ENCODE measurements at regions not wholly inside any gene's neighbourhood (a gene's known extent, or its start where the extent isn't known, plus 50 kb on each side); places are given as distances from the start of the nearest gene placed in this dataset.

DNA sequence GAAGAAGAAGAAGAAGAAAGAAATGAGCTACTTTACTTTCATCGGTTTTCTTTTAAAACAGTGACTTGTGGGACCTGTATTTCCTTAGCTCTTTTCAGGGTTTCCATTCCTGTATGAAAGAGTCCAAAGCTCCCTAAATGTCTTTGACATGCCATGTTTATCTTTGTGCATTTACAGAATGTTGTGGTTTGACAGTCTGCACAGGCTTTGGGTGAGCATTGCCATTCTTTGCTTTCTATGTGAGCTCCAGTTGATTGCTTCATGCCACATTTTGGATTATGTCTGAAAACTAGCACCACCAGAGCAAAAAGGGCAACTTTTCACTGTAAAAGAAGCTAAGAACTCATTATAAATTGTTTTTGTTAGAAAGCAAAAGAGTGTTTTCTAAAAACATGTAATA lies 733.4 kb downstream of the TLE4 start:
- Histone ChIP-seq H3K36me3 (no peaks in the 10 kb centered on the region), H3K27me3 (ENCODE audit: insufficient read depth, low read depth, severe bottlenecking) (no peaks in the 10 kb centered on the region), H3K4me3 (ENCODE audit: low read depth, low read length) (no peak overlapping the region), H3K9me3 (ENCODE audit: severe bottlenecking) (no peaks in the 10 kb centered on the region), H3K27ac (no peak overlapping the region)
- no peak for TF ChIP-seq CTCF (IDR thresholded peaks at IDR 0.05; ENCODE audit: low read depth, low read length)
- no peak for DNase-seq

DNA sequence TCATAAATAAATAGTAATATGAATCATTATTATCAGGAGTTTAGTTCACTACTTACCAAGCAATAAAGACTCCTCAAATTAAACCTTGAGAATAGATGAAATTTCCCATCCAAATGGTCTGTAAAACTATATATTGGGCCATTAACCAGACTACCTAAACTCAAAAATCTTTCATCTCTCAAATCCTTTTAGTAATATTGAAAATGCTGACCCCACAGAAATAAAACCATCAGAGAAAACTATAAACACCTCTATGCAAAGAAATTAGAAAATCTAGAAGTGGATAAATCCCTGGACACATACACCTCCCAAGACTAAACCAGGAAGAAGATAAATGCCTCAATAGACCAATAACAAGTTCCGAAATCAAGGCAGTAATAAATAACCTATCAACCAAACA lies 723.2 kb downstream of the TLE4 start:
- Histone ChIP-seq H3K27ac (no peak overlapping the region), H3K27me3 (ENCODE audit: insufficient read depth, low read depth, severe bottlenecking) (no peaks in the 10 kb centered on the region), H3K9me3 (ENCODE audit: severe bottlenecking) (no peaks in the 10 kb centered on the region), H3K4me3 (ENCODE audit: low read depth, low read length) (no peak overlapping the region), H3K36me3 (no peaks in the 10 kb centered on the region)
- DNase-seq = no peak
- no peak for TF ChIP-seq CTCF (IDR thresholded peaks at IDR 0.05; ENCODE audit: low read depth, low read length)

GRCh38 chr9:80294318-80294717 lies 722.6 kb downstream of the TLE4 start:
- no peaks in the 10 kb centered on the region for H3K27me3 ChIP-seq (ENCODE audit: insufficient read depth, low read depth, severe bottlenecking)
- no peak overlapping the region for H3K4me3 ChIP-seq (ENCODE audit: low read depth, low read length)
- H3K36me3 ChIP-seq = no peaks in the 10 kb centered on the region
- no peak for DNase-seq
- H3K9me3 ChIP-seq (ENCODE audit: severe bottlenecking) = no peaks in the 10 kb centered on the region
- H3K27ac ChIP-seq = no peak overlapping the region
- TF ChIP-seq CTCF (IDR thresholded peaks at IDR 0.05; ENCODE audit: low read depth, low read length) = no peak

- Histone ChIP-seq H3K36me3 (no peaks in the 10 kb centered on the region), H3K9me3 (ENCODE audit: severe bottlenecking) (no peaks in the 10 kb centered on the region), H3K27me3 (ENCODE audit: insufficient read depth, low read depth, severe bottlenecking) (no peaks in the 10 kb centered on the region), H3K27ac (no peak overlapping the region), H3K4me3 (ENCODE audit: low read depth, low read length) (no peak overlapping the region)
- no peak for TF ChIP-seq CTCF (IDR thresholded peaks at IDR 0.05; ENCODE audit: low read depth, low read length)
- no peak for DNase-seq
Measured at GRCh38 chr9:80292231-80292630, 720.5 kb downstream of the TLE4 start.

GRCh38 chr9:80285326-80285725 lies 713.6 kb downstream of the TLE4 start:
- Histone ChIP-seq H3K36me3 (no peaks in the 10 kb centered on the region), H3K27me3 (ENCODE audit: insufficient read depth, low read depth, severe bottlenecking) (no peaks in the 10 kb centered on the region), H3K4me3 (ENCODE audit: low read depth, low read length) (no peak overlapping the region), H3K9me3 (ENCODE audit: severe bottlenecking) (no peaks in the 10 kb centered on the region), H3K27ac (no peak overlapping the region)
- DNase-seq = peak; percentile 36
- peak; percentile 45; the same call in 1 of the 2 replicates for TF ChIP-seq CTCF (IDR thresholded peaks at IDR 0.05; ENCODE audit: low read depth, low read length)

DNA sequence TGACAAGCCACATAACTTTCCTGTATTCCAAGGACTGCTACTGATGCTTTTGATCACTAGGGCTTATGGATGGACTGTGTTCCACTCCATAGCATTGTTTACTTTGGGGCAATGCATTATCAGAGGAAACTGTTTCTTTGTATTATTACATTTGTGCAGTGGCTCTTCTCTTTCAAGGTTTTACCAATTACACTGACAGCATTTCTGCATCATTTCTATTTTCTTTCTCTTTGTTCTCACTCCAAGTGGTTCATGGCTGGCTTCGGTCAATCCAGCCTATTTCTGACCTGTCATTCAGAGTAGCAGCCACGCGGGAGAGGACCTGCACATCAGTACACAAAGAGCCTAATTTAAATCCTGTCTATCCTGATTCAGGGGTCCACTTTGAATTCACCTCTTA lies 711.0 kb downstream of the TLE4 start:
- Histone ChIP-seq H3K36me3 (no peaks in the 10 kb centered on the region), H3K4me3 (ENCODE audit: low read depth, low read length) (no peak overlapping the region)
- DNase-seq = no peak

More for the DNA sequence above, 711.0 kb downstream of the TLE4 start:
- TF ChIP-seq CTCF (IDR thresholded peaks at IDR 0.05; ENCODE audit: low read depth, low read length) = no peak
- Histone ChIP-seq H3K27ac (no peak overlapping the region), H3K9me3 (ENCODE audit: severe bottlenecking) (no peaks in the 10 kb centered on the region), H3K27me3 (ENCODE audit: insufficient read depth, low read depth, severe bottlenecking) (no peaks in the 10 kb centered on the region)

Data from WERI-Rb-1 (cell line).